Muscle layer of duodenum (tissue), 2 donors: ENCODE measurements at regions not wholly inside any gene's neighbourhood (a gene's known extent, or its start where the extent isn't known, plus 50 kb on each side); places are given as distances from the start of the nearest gene placed in this dataset.
A peak's percentile ranks its signal among the peaks of the same experiment; 100 is the strongest.

Experiments
- H3K27ac ChIP-seq: one replicate; pipeline ENCODE4 v1.7.0; 2013; ENCODE audit warnings: mild to moderate bottlenecking, low read length
- H3K27me3 ChIP-seq: one replicate; pipeline ENCODE4 v1.7.0; 2013; ENCODE audit warnings: low read depth, mild to moderate bottlenecking, control low read depth, low read length
- H3K36me3 ChIP-seq, 2 donors: one replicate each; pipeline ENCODE4 v1.7.0; 2013; ENCODE audit warnings: low read length in 2 of 2, control low read depth in 1 of 2, mild to moderate bottlenecking in 1 of 2; ENCODE audit not compliant: insufficient read depth in 2 of 2, control insufficient read depth in 1 of 2
- H3K4me1 ChIP-seq, 2 donors: one replicate each; pipeline ENCODE4 v1.7.0; 2013; ENCODE audit warnings: low read length in 2 of 2, mild to moderate bottlenecking in 2 of 2, control low read depth in 1 of 2, moderate library complexity in 1 of 2; ENCODE audit not compliant: insufficient read depth in 2 of 2, control insufficient read depth in 1 of 2
- H3K4me3 ChIP-seq, 2 donors: one replicate each; pipeline ENCODE4 v1.7.0; 2013; ENCODE audit warnings: low read length in 2 of 2, low read depth in 1 of 2, mild to moderate bottlenecking in 1 of 2
- H3K9me3 ChIP-seq, 2 donors: one replicate each; pipeline ENCODE4 v1.7.0; 2013; ENCODE audit warnings: low read length in 2 of 2, control low read depth in 1 of 2, mild to moderate bottlenecking in 1 of 2; ENCODE audit not compliant: control insufficient read depth in 1 of 2
- donor health status: healthy.

DNA sequence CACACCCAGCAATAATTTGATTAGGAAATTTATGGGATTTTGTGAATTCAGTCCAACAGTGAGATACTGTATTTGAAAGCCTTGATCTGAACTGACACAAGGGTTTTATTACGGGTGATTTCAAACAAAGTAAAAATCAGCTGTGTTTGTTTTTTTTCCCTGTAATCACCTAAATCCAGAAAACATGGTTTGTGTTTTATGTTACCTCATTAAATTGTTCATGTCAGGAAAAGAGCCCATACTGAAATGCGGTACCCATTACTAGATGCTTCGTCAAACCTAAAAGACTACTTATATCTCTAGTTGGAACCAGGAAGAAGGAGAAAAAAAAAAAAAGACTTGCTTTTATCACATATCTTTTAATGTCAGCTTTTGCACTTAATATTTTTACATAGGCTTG, 811.9 kb upstream of the RGS18 start:
- Histone ChIP-seq H3K9me3 (no peaks in the 10 kb centered on the region), H3K4me1 (no peaks in the 10 kb centered on the region), H3K27ac (no peak overlapping the region), H3K36me3 (no peaks in the 10 kb centered on the region), H3K4me3 (no peak overlapping the region), H3K27me3 (no peaks in the 10 kb centered on the region)

- H3K27ac ChIP-seq: no peak overlapping the region
- no peaks in the 10 kb centered on the region for H3K27me3 ChIP-seq
- no peak overlapping the region for H3K4me3 ChIP-seq
- H3K9me3 ChIP-seq: no peaks in the 10 kb centered on the region
- no peaks in the 10 kb centered on the region for H3K36me3 ChIP-seq
- H3K4me1 ChIP-seq: no peaks in the 10 kb centered on the region
These were observed 809.9 kb upstream of the RGS18 start for GRCh38 chr1:191348328-191348727.

DNA sequence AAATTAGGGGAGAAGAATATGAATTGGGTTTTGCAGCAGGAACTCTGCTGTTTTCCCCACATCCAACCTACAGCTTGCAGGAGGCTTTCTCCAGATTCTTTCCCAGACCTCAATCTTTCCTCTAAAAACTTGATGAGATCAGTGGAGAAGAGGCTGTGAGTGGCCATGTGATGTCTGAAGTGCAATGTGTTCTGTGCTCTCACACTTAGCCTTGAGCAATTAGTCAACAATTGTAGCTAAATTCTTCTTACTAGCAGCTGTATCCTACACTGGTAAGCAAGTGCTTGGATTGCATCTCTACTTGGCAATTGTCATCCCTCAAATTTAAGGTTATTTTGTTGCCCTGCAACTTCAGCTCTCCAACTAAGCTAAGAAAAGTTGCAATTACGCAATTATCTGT, 807.3 kb upstream of the RGS18 start:
- no peaks in the 10 kb centered on the region for H3K9me3 ChIP-seq
- no peak overlapping the region for H3K27ac ChIP-seq
- H3K36me3 ChIP-seq: no peaks in the 10 kb centered on the region
- H3K4me3 ChIP-seq: no peak overlapping the region
- H3K4me1 ChIP-seq: no peaks in the 10 kb centered on the region
- H3K27me3 ChIP-seq: no peaks in the 10 kb centered on the region

- Histone ChIP-seq H3K9me3 (peaks cover 0 to 2% of the 10 kb centered on the region in 2 donors), H3K27me3 (no peaks in the 10 kb centered on the region), H3K27ac (no peak overlapping the region), H3K36me3 (no peaks in the 10 kb centered on the region), H3K4me3 (no peak overlapping the region), H3K4me1 (peaks cover 0 to 5% of the 10 kb centered on the region in 2 donors)
These were observed 799.5 kb upstream of the RGS18 start for GRCh38 chr1:191358724-191359123.

DNA sequence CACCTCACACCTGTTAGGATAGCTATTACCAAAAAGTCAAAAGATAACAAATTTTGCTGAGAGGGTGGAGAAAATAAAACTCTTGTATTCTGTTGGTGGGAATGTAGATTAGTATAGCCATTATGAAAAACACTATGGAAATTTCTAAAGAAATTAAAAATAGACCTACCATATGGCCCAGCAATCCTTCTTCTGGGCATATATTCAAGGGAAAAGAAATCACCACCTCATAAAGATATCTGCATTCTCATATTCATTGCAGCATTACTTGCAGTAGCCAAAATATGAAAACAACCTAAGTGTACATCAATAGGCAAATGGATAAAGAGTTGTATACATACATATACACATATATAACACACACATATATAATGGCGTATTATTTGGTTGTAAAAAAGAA, 791.6 kb upstream of the RGS18 start:
- Histone ChIP-seq H3K27ac (no peak overlapping the region), H3K4me3 (no peak overlapping the region), H3K4me1 (peaks cover 0 to 1% of the 10 kb centered on the region in 2 donors), H3K27me3 (no peaks in the 10 kb centered on the region), H3K9me3 (peaks cover 2 to 4% of the 10 kb centered on the region in 2 donors), H3K36me3 (no peaks in the 10 kb centered on the region)

DNA sequence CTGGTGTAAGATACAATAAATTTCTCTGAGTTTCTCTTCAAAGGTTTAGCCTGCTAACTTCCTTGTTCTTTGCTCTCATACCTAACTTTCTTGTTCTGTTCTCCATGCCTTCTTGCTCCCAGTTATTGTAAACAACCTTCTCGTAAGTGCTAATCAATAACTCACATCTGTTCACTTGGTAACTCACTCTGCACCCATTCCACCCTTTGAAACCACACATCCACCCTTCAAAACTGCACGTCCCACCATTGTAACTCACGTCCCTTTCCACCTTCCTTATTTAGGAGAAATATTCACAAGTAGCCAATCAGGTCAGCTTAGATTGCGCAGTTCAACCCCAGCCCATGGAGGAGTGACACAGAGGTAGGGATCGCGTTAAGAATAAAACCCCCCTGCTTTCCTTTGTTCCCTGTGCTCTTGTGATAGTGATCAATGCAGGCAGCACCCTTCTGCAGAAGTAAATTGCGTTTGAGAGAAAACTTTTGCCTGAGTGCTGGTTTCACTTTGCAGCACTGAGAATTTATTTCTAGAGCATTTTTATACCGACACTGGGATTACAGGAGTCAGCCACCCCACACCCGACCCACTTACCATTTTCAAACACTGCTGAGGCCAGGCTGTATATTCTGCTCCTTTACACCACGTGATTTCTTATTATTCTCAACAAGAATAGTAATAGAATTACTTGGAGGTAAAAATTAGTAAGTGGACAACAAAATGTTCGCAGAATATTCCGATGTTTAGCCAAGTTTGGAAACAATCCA, 789.2 kb upstream of the RGS18 start:
- H3K4me1 ChIP-seq: peaks cover 0 to 6% of the 10 kb centered on the region in 2 donors
- no peak overlapping the region for H3K27ac ChIP-seq
- H3K27me3 ChIP-seq: no peaks in the 10 kb centered on the region
- H3K9me3 ChIP-seq: peaks cover 0 to 4% of the 10 kb centered on the region in 2 donors
- no peaks in the 10 kb centered on the region for H3K36me3 ChIP-seq
- H3K4me3 ChIP-seq: peak overlapping the region in 1 of 2 donors; percentile 38

DNA sequence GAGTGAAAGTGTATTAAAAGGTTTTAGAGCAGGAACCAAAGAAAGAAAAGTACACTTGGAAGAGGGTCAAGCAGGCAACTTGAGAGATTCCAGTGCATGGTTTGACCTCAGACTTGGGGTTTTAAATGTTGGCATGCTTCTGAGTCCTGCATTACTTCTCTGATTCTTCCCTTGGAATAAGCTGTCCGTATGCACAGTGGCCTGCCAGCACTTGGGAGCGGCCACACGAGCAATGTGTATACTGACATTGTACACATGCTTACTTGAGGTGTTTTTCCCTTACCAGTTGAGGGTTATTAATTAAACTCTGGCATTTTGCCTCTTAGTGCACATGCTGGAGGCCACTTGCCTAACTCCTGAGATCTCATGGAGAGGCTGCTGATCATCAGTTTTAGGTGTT, 786.6 kb upstream of the RGS18 start:
- Histone ChIP-seq H3K27ac (no peak overlapping the region), H3K4me1 (peaks cover 0 to 6% of the 10 kb centered on the region in 2 donors), H3K27me3 (no peaks in the 10 kb centered on the region), H3K9me3 (peaks cover 2 to 4% of the 10 kb centered on the region in 2 donors), H3K4me3 (no peak overlapping the region), H3K36me3 (no peaks in the 10 kb centered on the region)

DNA sequence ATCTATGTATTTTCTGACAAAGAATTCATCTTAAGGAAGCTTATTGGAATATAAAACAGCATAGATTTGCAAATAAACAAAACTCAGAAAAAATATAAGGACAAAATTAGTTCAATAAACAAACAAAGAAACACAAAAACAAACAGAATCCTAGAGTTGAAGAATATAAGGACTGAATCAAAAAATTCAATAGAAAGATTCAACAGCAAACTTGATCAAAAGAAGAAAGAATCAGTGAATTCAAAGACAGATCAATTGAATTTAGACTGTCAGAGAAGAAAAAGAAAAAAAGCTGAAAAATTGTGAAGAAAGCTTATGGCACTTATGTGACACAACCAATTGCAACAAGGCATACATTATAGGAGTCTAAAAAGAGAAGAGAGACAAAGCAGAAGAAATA, 770.0 kb upstream of the RGS18 start:
- Histone ChIP-seq H3K4me3 (no peak overlapping the region), H3K4me1 (no peaks in the 10 kb centered on the region), H3K27ac (no peak overlapping the region), H3K27me3 (no peaks in the 10 kb centered on the region), H3K36me3 (no peaks in the 10 kb centered on the region), H3K9me3 (peaks cover 0 to 5% of the 10 kb centered on the region in 2 donors)

DNA sequence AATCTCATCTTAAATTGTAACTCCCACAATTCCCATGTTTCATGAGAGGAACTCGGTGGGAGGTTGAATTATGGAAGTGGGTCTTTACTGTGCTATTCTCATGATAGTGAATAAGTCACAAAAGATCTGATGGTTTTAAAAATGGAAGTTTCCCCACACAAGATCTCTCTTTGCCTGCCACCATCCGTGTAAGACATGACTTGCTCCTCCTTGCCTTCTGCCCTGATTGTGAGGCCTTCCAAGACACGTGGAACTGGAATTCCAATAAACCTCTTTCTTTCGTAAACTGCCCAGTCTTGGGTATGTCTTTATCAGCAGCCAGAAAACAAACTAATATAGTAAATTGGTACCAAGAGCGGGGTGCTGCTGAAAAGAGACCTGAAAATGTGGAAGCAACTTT, 761.6 kb upstream of the RGS18 start:
- Histone ChIP-seq H3K4me1 (no peaks in the 10 kb centered on the region), H3K27me3 (no peaks in the 10 kb centered on the region), H3K4me3 (no peak overlapping the region), H3K27ac (no peak overlapping the region), H3K9me3 (peaks cover 0 to 5% of the 10 kb centered on the region in 2 donors), H3K36me3 (no peaks in the 10 kb centered on the region)

DNA sequence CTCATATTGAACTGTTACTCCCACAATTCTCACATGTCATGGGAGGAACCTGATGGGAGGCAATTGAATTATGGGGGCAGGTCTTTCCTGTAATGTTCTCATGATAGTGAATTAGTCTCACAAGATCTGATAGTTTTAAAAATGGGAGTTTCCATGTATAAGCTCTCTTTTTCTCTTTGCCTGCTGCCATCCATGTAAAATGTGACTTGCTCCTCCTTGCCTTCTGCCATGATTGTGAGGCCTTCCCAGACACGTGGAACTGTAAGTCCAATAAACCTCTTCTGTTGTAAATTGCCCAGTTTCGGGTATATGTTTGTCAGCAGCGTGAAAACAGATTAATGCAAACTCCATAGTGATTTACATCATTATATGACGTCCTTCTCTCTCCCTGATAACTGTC, 759.7 kb upstream of the RGS18 start:
- peaks cover 0 to 5% of the 10 kb centered on the region in 2 donors for H3K9me3 ChIP-seq
- no peak overlapping the region for H3K27ac ChIP-seq
- no peaks in the 10 kb centered on the region for H3K36me3 ChIP-seq
- H3K4me1 ChIP-seq: no peaks in the 10 kb centered on the region
- H3K27me3 ChIP-seq: no peaks in the 10 kb centered on the region
- no peak overlapping the region for H3K4me3 ChIP-seq

GRCh38 chr1:191405417-191405816, 752.8 kb upstream of the RGS18 start:
- Histone ChIP-seq H3K4me1 (no peaks in the 10 kb centered on the region), H3K36me3 (no peaks in the 10 kb centered on the region), H3K27ac (no peak overlapping the region), H3K9me3 (no peaks in the 10 kb centered on the region), H3K27me3 (no peaks in the 10 kb centered on the region), H3K4me3 (no peak overlapping the region)
